GM18907 (cell line): ENCODE measurements at regions not wholly inside any gene's neighbourhood (a gene's known extent, or its start where the extent isn't known, plus 50 kb on each side); places are given as distances from the start of the nearest gene placed in this dataset.

Experiments used
- ATAC-seq: cut with Tn5 transposase; IDR thresholded peaks from one replicate; pipeline ENCODE4 v1.9.1; 2021; ENCODE audit warnings: mild to moderate bottlenecking, moderate library complexity; ENCODE audit not compliant: unreplicated experiment

DNA sequence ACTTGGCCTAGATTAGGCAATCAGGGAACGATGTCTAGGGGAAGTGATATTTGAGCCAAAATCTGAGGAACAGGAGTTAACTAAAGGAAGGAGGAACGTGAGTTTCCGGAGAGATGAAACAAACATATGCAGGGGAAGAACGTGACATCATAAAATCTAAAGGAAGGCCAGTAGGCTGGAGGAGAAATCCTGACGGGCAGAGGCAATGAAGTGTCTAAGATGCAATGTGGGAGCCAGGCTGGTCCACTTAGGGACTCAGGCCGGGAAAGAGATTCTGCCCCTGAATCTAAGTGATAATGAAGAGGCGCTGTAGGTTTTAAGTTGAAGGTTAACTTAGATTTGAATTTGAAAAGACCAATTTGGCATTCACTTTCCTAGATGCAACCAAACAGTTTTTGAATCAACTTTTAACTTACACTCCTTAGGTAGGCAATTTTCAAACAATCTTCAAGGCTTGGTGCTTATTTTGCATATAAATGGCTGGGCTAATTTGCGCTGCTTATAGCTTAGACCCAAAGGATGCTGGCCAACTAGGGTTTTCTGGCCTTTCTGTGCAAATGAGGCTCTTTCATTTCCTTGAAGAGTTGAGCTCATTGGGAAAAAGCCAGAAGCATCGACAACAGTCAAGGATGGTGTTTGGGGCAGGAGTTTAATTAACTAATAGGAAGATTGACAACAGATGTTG lies 221.7 kb downstream of the SOX11 start:
- no peak for ATAC-seq

- ATAC-seq, result no peak
These were observed 222.8 kb downstream of the SOX11 start for GRCh38 chr2:5914811-5915611.

GRCh38 chr2:5915881-5916310 lies 223.7 kb downstream of the SOX11 start:
- ATAC-seq, result no peak

DNA sequence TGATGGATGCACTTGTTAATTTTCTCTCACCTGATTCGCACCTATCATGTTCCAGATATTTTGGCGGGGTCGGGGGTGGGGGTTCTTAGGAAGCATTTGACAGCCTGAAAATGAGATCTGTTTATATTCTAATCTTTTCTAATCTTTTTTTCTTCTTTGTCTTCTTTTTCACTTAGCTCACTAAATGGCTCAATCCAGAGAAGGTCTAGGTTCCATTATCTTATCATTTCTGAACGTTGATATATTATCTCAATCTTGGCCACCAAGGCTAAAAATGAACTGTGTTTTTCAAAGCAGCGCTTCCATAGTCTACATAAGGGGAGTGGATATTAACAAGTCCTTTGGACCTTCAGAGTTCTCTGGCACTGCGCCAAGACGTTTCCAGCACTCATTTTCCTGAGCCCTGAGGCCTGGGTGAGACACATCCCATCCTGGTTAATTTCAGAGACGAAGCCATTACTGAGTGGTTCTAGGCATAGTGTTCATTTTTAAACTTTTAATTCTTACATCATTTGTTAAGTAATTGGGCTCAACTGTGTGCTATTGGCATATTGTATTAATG lies 229.0 kb downstream of the SOX11 start:
- no peak for ATAC-seq

- ATAC-seq, result no peak
These were observed 232.1 kb downstream of the SOX11 start for GRCh38 chr2:5923957-5924945.

DNA sequence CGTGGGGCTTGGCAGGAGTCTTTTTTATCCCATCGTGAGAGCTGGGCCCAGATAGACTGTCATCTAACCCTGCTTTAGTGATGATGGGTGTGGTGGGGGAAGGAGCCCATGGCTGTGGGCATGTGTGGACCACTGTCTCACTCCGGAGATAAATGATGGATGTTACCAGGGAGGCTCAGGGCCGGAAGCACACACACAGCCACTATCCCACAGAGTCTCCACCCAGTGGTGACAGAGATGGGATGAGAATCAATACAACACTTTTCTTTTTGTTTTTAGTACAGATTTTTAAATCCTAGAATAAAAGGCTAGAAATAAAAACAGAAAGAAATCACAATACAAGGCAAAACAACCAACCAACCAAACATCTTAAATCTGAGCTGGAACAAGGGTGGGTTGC lies 233.4 kb downstream of the SOX11 start:
- ATAC-seq, result no peak

DNA sequence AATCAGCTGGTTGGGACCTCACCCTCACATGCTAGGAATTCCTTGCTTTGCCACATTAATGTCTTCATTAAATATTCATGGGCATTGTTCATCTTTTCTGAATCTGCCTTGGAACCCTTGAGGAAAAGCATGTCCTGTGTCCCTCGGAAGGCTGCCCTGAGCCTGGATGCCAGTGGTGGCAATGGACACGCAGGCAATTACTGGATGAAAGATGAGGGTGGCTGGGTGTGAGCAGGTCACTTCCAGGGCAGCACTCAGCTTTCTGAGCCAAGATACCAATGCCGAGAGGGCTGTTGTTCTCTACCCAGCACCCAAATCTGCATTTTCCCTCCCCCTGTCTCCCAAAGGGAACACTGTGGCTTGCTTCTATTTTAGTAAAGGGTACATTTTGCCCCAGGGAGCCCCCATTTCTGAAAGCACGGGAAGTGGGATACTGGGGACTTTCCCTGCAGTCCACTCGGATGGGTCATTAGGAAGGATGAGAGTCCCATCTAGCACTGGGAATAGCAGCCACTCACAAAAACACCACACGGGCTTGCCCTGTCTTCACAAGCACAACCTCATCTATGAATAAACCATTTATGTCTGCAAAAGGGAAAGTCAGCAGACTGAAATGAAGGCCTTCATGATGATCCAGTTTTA lies 234.8 kb downstream of the SOX11 start:
- no peak for ATAC-seq

GRCh38 chr2:5932556-5933469 lies 240.6 kb downstream of the SOX11 start:
- ATAC-seq, result no peak

- no peak for ATAC-seq
These were observed 241.5 kb downstream of the SOX11 start for GRCh38 chr2:5933669-5934068.

DNA sequence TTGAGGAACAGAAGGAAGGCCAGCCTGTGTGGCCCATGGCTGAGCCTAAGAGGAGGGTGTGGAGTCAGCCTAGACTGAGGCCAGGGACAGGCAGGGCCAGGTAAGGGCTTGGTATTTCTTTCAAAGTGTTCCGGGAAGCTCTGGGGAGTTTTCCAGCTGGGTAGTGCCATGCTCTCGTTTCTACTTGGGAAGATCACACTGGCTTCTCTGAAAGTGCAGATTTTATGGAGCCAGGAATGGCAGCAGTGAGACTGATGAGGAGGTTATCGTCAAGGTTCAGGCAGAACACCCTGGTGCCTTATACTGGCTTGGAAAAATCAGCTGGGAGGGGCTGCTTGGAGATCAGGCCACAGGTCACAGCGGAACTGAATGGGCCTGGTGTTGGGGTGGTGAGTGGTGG lies 245.1 kb downstream of the SOX11 start:
- no peak for ATAC-seq

DNA sequence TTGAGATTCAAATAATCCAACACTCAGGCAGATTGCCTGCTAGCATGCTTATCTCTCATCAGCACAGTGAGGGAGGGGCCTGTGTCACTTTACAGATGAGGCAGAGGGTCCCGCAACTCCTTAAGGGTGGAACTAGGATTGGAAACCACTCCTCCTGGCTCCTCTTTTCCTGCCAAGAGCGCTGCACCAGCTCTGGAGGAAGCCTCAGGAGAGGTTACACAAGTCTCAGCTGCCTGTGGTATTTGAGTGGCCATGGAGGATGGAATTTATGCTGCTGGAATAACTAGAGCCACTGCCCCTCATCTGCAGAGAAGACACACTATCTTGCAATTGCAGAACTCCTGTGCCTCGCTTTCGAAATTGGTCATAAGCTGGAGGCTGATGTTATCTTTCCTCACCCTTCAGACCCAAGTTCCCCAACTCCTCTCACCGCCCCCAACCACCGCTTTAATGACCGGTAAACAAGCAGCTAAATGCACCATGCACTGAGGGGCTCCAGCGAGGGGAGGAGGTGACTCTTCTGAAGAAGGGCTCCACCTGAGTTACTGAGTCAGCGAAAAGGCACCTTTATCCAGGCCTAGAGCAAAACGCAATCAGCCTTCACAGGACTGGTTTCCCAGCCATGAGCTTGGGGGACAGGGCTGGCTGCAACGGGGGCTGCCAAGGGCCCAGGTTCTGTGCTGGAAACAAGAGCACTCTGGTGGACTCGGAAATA lies 245.8 kb downstream of the SOX11 start:
- ATAC-seq, result no peak

DNA sequence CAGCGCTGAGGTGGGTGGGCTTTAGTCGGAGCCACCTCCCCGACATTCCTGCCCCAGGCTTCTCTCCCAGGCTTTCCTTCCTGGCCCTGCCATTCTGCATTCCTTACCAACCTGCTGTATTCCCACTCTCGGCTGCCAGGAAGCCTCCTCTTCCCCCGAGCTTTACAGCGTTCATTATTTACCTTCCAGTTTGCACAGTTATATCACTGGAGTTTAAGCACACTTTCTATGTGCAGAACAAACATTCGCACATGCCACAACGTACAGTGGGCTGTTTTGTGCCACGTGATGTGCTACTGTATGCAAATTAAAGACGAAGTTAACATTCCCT lies 246.3 kb downstream of the SOX11 start:
- no peak for ATAC-seq

- no peak for ATAC-seq
These were observed 247.4 kb downstream of the SOX11 start for GRCh38 chr2:5939553-5939952.

DNA sequence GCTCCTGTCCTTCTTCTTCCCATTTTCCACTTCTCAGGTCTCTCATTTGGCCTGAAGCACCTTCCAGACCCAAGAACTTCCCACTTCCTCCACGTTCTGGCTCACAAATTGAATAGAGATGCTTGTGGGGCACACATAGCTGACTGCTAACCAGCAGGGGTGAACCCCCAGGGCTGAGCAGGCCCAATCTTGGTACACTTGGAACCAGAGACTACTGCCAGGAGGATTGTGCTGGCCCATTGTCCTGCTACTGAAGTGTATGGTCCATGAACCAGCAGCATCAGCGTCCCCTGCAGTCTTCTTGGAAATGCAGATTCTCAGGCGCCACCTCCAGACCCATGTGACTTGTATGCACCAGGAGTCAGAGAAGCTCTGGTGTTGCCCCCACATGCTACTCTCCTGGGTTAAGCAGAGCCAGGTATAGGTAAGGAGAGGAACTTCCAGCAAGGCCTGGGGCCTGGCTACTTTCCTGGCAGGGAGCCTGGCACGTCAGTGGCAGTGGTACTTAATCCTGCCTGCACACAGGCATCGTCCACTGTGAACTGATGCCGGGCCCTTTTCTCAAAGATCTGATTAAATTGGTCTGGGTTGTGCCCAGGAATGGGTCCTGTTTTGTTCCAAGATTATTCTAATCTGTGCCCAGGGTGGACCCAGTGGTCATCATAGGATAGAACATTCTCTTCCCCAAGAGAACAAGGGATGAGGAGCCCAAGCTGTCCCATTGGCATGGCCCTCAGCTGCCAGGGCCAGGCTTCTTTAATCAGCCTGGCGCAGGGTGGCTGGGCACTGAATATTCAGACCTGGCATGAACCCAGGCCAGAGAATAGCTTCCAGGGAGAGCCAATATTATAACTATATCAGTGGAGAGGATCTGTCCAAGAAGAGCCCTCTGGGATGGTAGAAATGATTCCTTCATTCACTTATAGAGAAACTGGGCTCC lies 248.7 kb downstream of the SOX11 start:
- no peak for ATAC-seq

DNA sequence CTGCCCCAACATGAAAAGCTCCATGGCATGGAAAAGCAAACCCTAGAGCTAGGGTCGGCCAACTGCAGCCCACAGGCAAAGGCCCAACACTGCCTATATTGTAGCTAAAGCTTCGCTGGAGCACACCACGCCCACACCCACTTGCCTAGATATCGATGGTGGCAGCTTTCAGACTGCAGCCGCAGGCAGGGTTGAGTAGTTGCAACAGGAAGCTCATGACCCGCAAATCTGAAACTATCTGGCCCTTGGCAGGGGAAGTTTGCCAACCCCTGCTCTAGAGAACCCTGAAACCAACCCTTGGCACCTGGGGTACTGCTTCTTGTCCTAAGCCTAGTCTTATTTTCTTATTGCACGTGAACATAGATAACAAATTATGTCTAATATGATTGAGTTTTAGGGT lies 250.0 kb downstream of the SOX11 start:
- peak; percentile 74 for ATAC-seq

DNA sequence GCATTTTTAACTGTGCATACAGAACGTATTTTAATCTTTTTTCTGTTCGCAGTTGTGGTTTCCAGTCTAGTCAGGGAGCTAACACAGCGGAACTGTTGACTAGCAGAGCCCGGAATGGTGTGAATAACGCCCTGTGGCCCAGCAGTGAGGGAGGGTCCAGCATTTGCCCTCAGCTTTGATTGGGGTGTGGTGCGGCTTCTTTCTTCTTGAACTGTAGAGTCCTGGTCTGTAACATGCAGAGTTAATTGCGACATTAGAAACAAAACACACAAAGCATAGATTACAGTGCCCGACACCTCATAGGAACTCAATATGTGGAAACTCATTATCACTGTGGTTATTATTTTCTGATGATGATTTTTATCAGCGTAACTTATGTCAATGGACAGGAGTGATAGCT lies 253.6 kb downstream of the SOX11 start:
- no peak for ATAC-seq

DNA sequence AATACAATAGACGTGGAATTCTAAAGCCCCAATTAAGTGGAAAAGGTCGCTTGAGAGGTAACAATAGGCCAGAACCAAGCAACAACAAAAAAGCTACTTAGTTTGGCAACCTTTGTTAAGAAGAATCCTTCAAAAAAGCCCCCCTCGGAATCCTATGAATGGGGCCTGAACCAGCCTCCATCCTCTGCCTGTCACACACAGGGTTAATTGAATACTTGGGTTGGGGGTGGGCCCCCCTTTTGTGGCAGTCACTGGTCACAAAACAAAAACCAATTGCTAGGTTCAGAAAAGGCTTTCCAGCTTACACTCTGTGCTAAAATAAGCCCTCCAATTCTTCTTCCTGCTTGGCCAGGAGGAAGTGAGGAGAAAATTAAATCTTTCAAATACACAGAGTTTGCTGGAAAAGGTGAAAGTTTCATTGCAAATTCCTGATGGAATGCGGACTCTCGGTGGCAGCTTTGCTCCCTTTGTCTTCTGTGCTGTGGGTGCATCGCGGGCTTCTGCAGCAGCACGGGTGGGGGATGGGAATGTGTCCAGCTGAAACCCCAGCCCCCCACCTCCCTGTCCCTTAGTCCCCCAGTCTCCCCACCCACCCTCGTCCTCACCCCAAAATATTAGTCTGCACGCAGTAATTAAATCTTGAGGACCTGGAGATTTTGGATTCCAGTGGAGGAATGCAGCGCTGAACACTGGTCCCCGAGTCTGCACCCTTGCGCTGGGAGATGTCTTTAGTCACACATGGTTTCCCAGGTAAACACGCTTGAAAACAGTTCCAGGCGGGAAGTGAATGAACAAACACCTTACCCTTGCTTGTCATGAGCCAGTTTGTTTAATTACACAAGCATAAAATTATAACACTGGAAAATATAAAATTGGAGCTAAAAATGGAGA lies 254.3 kb downstream of the SOX11 start:
- no peak for ATAC-seq
